PC-9 (cell line): ENCODE measurements at regions not wholly inside any gene's neighbourhood (a gene's known extent, or its start where the extent isn't known, plus 50 kb on each side); places are given as distances from the start of the nearest gene placed in this dataset.

ENCODE experiments used
- EZH2 ChIP-seq: fragments of 200-600 bp; sonication (generic); IDR thresholded peaks from 2 replicates; pipeline ENCODE4 v1.8.0; 2017; ENCODE audit warnings: antibody characterized with exemption, low read depth
- TF ChIP-seq, protein P1 (sequence below): fragments of 200-600 bp; sonication (generic); conservative IDR thresholded peaks from 2 replicates; pipeline ENCODE4 v1.6.1; 2017; ENCODE audit warnings: mixed run types, antibody characterized with exemption, mild to moderate bottlenecking, moderate library complexity

DNA sequence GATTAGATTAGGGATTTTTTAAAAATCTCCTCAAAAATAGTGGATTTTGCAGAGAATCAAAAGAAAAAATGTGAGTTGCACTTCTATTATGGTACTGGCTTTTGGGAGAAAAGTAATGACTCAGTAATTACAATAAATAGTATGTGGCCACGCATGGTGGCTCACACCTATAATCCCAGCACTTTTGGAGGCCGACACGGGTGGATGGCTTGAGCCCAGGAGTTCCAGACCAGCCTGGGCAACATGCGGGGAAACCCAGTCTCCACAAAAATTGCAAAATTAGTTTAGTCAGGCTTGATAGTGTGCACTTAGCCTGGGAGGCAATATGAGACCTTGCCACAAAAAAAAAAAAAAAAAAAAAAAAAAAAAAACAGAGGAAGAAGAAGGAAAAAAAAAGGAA, 1098.2 kb downstream of the ZPLD1 start:
- TF ChIP-seq, protein P1, sequence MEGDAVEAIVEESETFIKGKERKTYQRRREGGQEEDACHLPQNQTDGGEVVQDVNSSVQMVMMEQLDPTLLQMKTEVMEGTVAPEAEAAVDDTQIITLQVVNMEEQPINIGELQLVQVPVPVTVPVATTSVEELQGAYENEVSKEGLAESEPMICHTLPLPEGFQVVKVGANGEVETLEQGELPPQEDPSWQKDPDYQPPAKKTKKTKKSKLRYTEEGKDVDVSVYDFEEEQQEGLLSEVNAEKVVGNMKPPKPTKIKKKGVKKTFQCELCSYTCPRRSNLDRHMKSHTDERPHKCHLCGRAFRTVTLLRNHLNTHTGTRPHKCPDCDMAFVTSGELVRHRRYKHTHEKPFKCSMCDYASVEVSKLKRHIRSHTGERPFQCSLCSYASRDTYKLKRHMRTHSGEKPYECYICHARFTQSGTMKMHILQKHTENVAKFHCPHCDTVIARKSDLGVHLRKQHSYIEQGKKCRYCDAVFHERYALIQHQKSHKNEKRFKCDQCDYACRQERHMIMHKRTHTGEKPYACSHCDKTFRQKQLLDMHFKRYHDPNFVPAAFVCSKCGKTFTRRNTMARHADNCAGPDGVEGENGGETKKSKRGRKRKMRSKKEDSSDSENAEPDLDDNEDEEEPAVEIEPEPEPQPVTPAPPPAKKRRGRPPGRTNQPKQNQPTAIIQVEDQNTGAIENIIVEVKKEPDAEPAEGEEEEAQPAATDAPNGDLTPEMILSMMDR: no peak
- TF ChIP-seq EZH2: no peak
